CD8-positive, alpha-beta memory T cell (primary cell): ENCODE measurements at regions not wholly inside any gene's neighbourhood (a gene's known extent, or its start where the extent isn't known, plus 50 kb on each side); places are given as distances from the start of the nearest gene placed in this dataset.
A peak's percentile ranks its signal among the peaks of the same experiment; 100 is the strongest.

Experiments used
- CTCF ChIA-PET: fragments of 350-600 bp; sonication (Branson Sonifier 250); formaldehyde crosslinking; loops from one replicate; lab custom pipeline; 2021; ENCODE audit warnings: antibody characterized with exemption; lab: Charles Lee
- POLR2A ChIA-PET: fragments of 350-600 bp; sonication (Branson Sonifier 250); formaldehyde crosslinking; loops from one replicate; lab custom pipeline; 2021; ENCODE audit warnings: antibody characterized with exemption; lab: Charles Lee
- DNase-seq, 5 donors: peaks; one replicate each; pipeline versions ENCODE4 v3.0.0 to v3.0.0-alpha.2; 2020 to 2022; ENCODE audit warnings: mixed read lengths in 1 of 5
- H3K27ac ChIP-seq: one replicate; pipeline ENCODE4 v1.7.0; 2013; ENCODE audit warnings: low read depth, mild to moderate bottlenecking, low read length, moderate library complexity
- H3K27me3 ChIP-seq: 2 replicates; pipeline ENCODE4 v1.7.0; 2013; ENCODE audit warnings: low read length, mild to moderate bottlenecking; ENCODE audit not compliant: insufficient read depth, poor library complexity, severe bottlenecking
- H3K36me3 ChIP-seq: 2 replicates; pipeline ENCODE4 v1.7.0; 2013; ENCODE audit warnings: mild to moderate bottlenecking, low read length, moderate library complexity; ENCODE audit not compliant: insufficient read depth
- H3K4me1 ChIP-seq: 2 replicates; pipeline ENCODE4 v1.7.0; 2013; ENCODE audit warnings: mild to moderate bottlenecking, low read length, moderate library complexity; ENCODE audit not compliant: insufficient read depth
- H3K4me3 ChIP-seq: 2 replicates; pipeline ENCODE4 v1.7.0; 2013; ENCODE audit warnings: mild to moderate bottlenecking, low read length
- H3K9me3 ChIP-seq: 2 replicates; pipeline ENCODE4 v1.7.0; 2013; ENCODE audit warnings: mild to moderate bottlenecking, low read length
- H3K27ac Mint-ChIP-seq, 8 donors: one replicate each; pipeline ENCODE4 v1.8.0; 2020 to 2021; ENCODE audit warnings: mixed read lengths in 8 of 8, mild to moderate bottlenecking in 6 of 8, inconsistent platforms in 3 of 8, moderate library complexity in 3 of 8
- H3K27me3 Mint-ChIP-seq, 2 donors: one replicate each; pipeline ENCODE4 v1.8.0; 2020 to 2021; ENCODE audit warnings: mixed read lengths in 2 of 2, mild to moderate bottlenecking in 1 of 2, moderate library complexity in 1 of 2
- H3K36me3 Mint-ChIP-seq, 3 donors: one replicate each; pipeline ENCODE4 v1.8.0; 2020 to 2021; ENCODE audit warnings: mixed read lengths in 3 of 3, inconsistent platforms in 1 of 3, mild to moderate bottlenecking in 1 of 3
- H3K4me1 Mint-ChIP-seq, 3 donors: one replicate each; pipeline ENCODE4 v1.8.0; 2020 to 2021; ENCODE audit warnings: mixed read lengths in 3 of 3, inconsistent platforms in 1 of 3, mild to moderate bottlenecking in 1 of 3
- H3K4me3 Mint-ChIP-seq, 7 donors: one replicate each; pipeline ENCODE4 v1.8.0; 2020 to 2021; ENCODE audit warnings: mixed read lengths in 7 of 7, mild to moderate bottlenecking in 6 of 7, moderate library complexity in 4 of 7, inconsistent platforms in 2 of 7
- H3K9me3 Mint-ChIP-seq, 5 donors: one replicate each; pipeline ENCODE4 v1.8.0; 2020 to 2022; ENCODE audit warnings: mixed read lengths in 5 of 5, mild to moderate bottlenecking in 3 of 5, moderate library complexity in 2 of 5, inconsistent platforms in 1 of 5

DNA sequence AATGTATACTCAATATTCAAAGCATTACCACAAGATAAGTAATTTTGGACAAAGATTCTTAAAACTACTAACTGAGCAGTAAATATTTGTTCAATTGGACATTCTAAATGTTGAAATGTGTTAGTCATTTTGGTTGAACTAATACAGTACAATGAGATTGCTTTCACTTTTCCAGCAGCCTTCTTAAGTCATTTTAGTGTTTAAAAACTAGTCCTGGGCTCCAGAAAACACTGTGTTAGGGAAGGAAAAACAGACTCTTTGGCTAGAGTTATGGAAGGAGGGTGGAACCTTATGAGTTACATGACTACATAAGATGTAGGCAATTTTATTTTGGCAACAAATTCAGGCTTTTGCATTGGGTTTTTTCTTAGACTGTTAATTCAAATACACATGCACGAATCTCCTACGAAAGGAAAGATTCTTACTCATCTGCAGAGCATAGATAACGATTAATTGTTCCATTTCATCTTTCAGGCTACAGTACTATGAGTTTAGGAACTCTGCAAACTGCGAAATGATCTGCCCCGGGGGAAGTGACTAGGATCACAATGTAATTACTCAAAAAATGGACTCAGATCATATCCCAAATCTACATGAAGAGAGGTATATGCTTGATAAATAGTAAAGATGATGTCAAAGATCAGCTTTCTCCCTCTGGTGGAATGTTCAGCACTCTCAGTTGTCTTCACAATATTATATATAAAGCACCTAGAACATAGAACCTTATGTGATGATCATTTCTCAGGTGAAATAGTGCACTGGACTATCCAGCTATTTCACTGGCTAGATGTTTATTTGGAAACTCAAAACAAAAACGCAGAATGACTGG, 492.8 kb upstream of the MDFIC2 start:
- Histone ChIP-seq H3K9me3 (no peaks in the 10 kb centered on the region), H3K27ac (no peak overlapping the region), H3K27me3 (no peaks in the 10 kb centered on the region), H3K4me3 (no peak overlapping the region), H3K4me1 (no peaks in the 10 kb centered on the region), H3K36me3 (no peaks in the 10 kb centered on the region)
- no peak overlapping the region for H3K4me3 Mint-ChIP-seq
- peaks cover 0 to under 1% (median 0%) of the 10 kb centered on the region in 5 donors for H3K9me3 Mint-ChIP-seq
- H3K27me3 Mint-ChIP-seq, result peaks cover 2 to 55% of the 10 kb centered on the region in 2 donors
- CTCF ChIA-PET, result no interaction called here
- no peaks in the 10 kb centered on the region for H3K4me1 Mint-ChIP-seq
- H3K27ac Mint-ChIP-seq, result no peak overlapping the region
- DNase-seq, result no peak
- POLR2A ChIA-PET, result no interaction called here
- no peaks in the 10 kb centered on the region for H3K36me3 Mint-ChIP-seq

DNA sequence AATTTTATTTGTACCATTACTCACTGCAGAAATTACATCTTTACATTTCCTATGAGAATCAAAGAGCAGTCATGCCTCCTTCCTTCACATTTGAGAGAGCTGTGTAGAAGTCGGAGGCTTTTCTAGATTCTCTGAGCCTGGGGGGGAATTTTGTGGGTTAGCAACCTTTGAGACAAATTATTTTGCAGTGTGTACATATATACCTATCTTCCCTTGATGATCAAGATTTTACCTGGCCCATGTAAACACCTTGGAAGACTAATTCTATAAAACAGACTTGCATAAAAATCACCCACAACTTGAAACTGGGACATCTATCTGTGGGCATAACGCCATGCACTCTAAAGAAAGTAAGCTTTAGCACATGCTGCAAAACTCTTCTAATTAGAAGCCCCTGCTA, 491.5 kb upstream of the MDFIC2 start:
- H3K4me1 Mint-ChIP-seq, result no peaks in the 10 kb centered on the region
- H3K9me3 Mint-ChIP-seq, result peaks cover 0 to 3% (median 0%) of the 10 kb centered on the region in 5 donors
- H3K27ac ChIP-seq, result no peak overlapping the region
- ChIA-PET POLR2A (no interaction called here), CTCF (no interaction called here)
- no peak overlapping the region for H3K4me3 ChIP-seq
- H3K36me3 ChIP-seq, result no peaks in the 10 kb centered on the region
- no peak for DNase-seq
- H3K4me3 Mint-ChIP-seq, result no peak overlapping the region
- H3K9me3 ChIP-seq, result no peaks in the 10 kb centered on the region
- H3K4me1 ChIP-seq, result no peaks in the 10 kb centered on the region
- no peaks in the 10 kb centered on the region for H3K36me3 Mint-ChIP-seq
- peaks cover 5 to 65% of the 10 kb centered on the region in 2 donors for H3K27me3 Mint-ChIP-seq
- no peak overlapping the region for H3K27ac Mint-ChIP-seq
- H3K27me3 ChIP-seq, result no peaks in the 10 kb centered on the region

DNA sequence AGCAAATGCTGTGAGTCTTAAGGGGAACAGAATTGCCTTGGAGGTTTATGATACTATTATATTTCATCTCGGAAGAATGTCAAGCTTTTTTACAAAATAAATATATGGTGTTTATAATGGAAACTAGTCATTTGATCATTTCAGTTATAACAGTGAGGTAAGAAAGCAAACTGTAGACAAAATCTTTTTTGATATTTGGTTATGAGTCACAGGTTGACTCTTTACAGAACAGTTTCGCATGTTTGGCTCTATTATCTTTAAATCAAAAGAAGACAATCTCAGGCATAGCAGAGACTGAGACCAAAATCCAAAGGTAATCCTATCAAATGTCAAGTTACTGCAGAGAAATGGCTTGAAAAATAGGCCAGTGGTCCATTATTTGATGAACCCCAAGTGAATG, 490.9 kb upstream of the MDFIC2 start:
- Histone ChIP-seq H3K4me3 (no peak overlapping the region), H3K4me1 (no peaks in the 10 kb centered on the region), H3K9me3 (no peaks in the 10 kb centered on the region), H3K27ac (no peak overlapping the region), H3K27me3 (no peaks in the 10 kb centered on the region), H3K36me3 (no peaks in the 10 kb centered on the region)
- DNase-seq, result no peak
- Mint-ChIP-seq H3K9me3 (peaks cover 0 to 3% (median 0%) of the 10 kb centered on the region in 5 donors), H3K27ac (peak overlapping the region in 1 of 8 donors; percentile 21), H3K4me1 (no peaks in the 10 kb centered on the region), H3K27me3 (peaks cover 5 to 67% of the 10 kb centered on the region in 2 donors), H3K36me3 (no peaks in the 10 kb centered on the region), H3K4me3 (no peak overlapping the region)
- CTCF ChIA-PET, result no interaction called here
- POLR2A ChIA-PET, result no interaction called here

- Mint-ChIP-seq H3K36me3 (no peaks in the 10 kb centered on the region), H3K9me3 (peaks cover 0 to 3% (median 0%) of the 10 kb centered on the region in 5 donors), H3K4me1 (no peaks in the 10 kb centered on the region), H3K27ac (no peak overlapping the region), H3K27me3 (peaks cover 7 to 76% of the 10 kb centered on the region in 2 donors), H3K4me3 (no peak overlapping the region)
- H3K4me1 ChIP-seq, result no peaks in the 10 kb centered on the region
- CTCF ChIA-PET, result no interaction called here
- no peak overlapping the region for H3K27ac ChIP-seq
- H3K4me3 ChIP-seq, result no peak overlapping the region
- H3K9me3 ChIP-seq, result no peaks in the 10 kb centered on the region
- POLR2A ChIA-PET, result no interaction called here
- no peak for DNase-seq
- H3K27me3 ChIP-seq, result peaks cover 3% of the 10 kb centered on the region
- H3K36me3 ChIP-seq, result no peaks in the 10 kb centered on the region
These were observed 488.5 kb upstream of the MDFIC2 start for GRCh38 chr3:70800951-70801350.

- Histone ChIP-seq H3K27me3 (no peaks in the 10 kb centered on the region), H3K4me1 (no peaks in the 10 kb centered on the region), H3K36me3 (no peaks in the 10 kb centered on the region), H3K27ac (no peak overlapping the region), H3K4me3 (no peak overlapping the region), H3K9me3 (no peaks in the 10 kb centered on the region)
- H3K27ac Mint-ChIP-seq, result no peak overlapping the region
- peaks cover 2 to 5% of the 10 kb centered on the region in 2 donors for H3K27me3 Mint-ChIP-seq
- H3K9me3 Mint-ChIP-seq, result peaks cover 0 to 5% (median 0%) of the 10 kb centered on the region in 5 donors
- ChIA-PET POLR2A (no interaction called here), CTCF (no interaction called here)
- H3K4me3 Mint-ChIP-seq, result no peak overlapping the region
- H3K4me1 Mint-ChIP-seq, result no peaks in the 10 kb centered on the region
- DNase-seq, result no peak
- no peaks in the 10 kb centered on the region for H3K36me3 Mint-ChIP-seq
These were observed 477.4 kb upstream of the MDFIC2 start for GRCh38 chr3:70789878-70790277.

DNA sequence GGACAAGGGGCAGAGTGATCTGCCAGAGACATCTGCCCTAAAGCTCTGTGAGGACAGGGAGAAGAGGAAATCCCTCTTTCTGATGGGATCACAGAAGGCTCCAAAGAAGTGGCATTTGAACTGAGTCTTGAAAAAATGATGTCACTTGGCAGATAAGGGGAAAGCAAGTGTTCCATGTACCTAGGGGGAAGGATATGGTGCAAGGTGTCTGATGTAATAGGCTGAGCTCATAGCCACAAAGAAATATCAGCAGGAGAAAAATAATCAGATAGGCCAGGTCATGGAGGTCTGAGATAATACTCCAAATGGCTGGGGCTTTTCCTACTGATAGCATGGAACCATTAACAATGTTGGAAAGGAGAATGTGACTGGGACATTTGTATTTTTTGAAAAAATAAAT, 468.4 kb upstream of the MDFIC2 start:
- Histone ChIP-seq H3K9me3 (no peaks in the 10 kb centered on the region), H3K4me1 (no peaks in the 10 kb centered on the region), H3K27ac (no peak overlapping the region), H3K4me3 (no peak overlapping the region), H3K27me3 (no peaks in the 10 kb centered on the region), H3K36me3 (no peaks in the 10 kb centered on the region)
- ChIA-PET POLR2A (no interaction called here), CTCF (interaction anchor here (1.3 kb wide), 1 partner anchor 10 kb away, joined by 4 read pairs; no protein-coding TSS in a partner anchor)
- H3K36me3 Mint-ChIP-seq, result no peaks in the 10 kb centered on the region
- no peak overlapping the region for H3K4me3 Mint-ChIP-seq
- DNase-seq, result no peak
- H3K9me3 Mint-ChIP-seq, result peaks cover 0 to 1% (median 0%) of the 10 kb centered on the region in 5 donors
- no peaks in the 10 kb centered on the region for H3K4me1 Mint-ChIP-seq
- peaks cover 3 to 12% of the 10 kb centered on the region in 2 donors for H3K27me3 Mint-ChIP-seq
- no peak overlapping the region for H3K27ac Mint-ChIP-seq

GRCh38 chr3:70779296-70779695, 466.9 kb upstream of the MDFIC2 start:
- Histone ChIP-seq H3K36me3 (no peaks in the 10 kb centered on the region), H3K27ac (no peak overlapping the region), H3K4me3 (no peak overlapping the region), H3K4me1 (no peaks in the 10 kb centered on the region), H3K27me3 (no peaks in the 10 kb centered on the region), H3K9me3 (no peaks in the 10 kb centered on the region)
- no peaks in the 10 kb centered on the region for H3K4me1 Mint-ChIP-seq
- DNase-seq, result no peak
- peaks cover 4 to 26% of the 10 kb centered on the region in 2 donors for H3K27me3 Mint-ChIP-seq
- ChIA-PET POLR2A (no interaction called here), CTCF (no interaction called here)
- H3K9me3 Mint-ChIP-seq, result peaks cover 0 to 1% (median 0%) of the 10 kb centered on the region in 5 donors
- no peaks in the 10 kb centered on the region for H3K36me3 Mint-ChIP-seq
- no peak overlapping the region for H3K4me3 Mint-ChIP-seq
- no peak overlapping the region for H3K27ac Mint-ChIP-seq

GRCh38 chr3:70776081-70776480, 463.6 kb upstream of the MDFIC2 start:
- ChIA-PET POLR2A (no interaction called here), CTCF (no interaction called here)
- H3K4me3 ChIP-seq, result no peak overlapping the region

More at GRCh38 chr3:70776081-70776480, 463.6 kb upstream of the MDFIC2 start:
- Mint-ChIP-seq H3K27me3 (peaks cover 10 to 37% of the 10 kb centered on the region in 2 donors), H3K9me3 (peaks cover 0 to 1% (median 0%) of the 10 kb centered on the region in 5 donors), H3K4me1 (no peaks in the 10 kb centered on the region), H3K4me3 (no peak overlapping the region), H3K36me3 (no peaks in the 10 kb centered on the region), H3K27ac (no peak overlapping the region)
- Histone ChIP-seq H3K27me3 (no peaks in the 10 kb centered on the region), H3K9me3 (no peaks in the 10 kb centered on the region), H3K4me1 (no peaks in the 10 kb centered on the region), H3K27ac (no peak overlapping the region), H3K36me3 (no peaks in the 10 kb centered on the region)
- DNase-seq, result no peak
